GM18909 (cell line): ENCODE measurements at regions not wholly inside any gene's neighbourhood (a gene's known extent, or its start where the extent isn't known, plus 50 kb on each side); places are given as distances from the start of the nearest gene placed in this dataset.
"Not testable (repeated sequence)": the region's sequence is repeated elsewhere in the genome, so short reads cannot be mapped to it uniquely, and the experiment has no call there.

Experiments used
- ATAC-seq: cut with Tn5 transposase; IDR thresholded peaks from one replicate; pipeline ENCODE4 v1.9.1; 2021; ENCODE audit warnings: mild to moderate bottlenecking; ENCODE audit not compliant: unreplicated experiment, poor library complexity

GRCh38 chr1:172832006-172832725, 173.3 kb downstream of the FASLG start:
- ATAC-seq, result no peak

GRCh38 chr1:172833954-172834353, 175.1 kb downstream of the FASLG start:
- no peak for ATAC-seq

- ATAC-seq, result no peak
Measured at GRCh38 chr1:172834609-172835008, 175.7 kb downstream of the FASLG start.

- no peak for ATAC-seq
Measured at GRCh38 chr1:172835834-172836233, 176.9 kb downstream of the FASLG start.

- peak; percentile 57 for ATAC-seq
Measured at GRCh38 chr1:172837816-172838679, 179.1 kb downstream of the FASLG start.

- ATAC-seq, result no peak
Measured at GRCh38 chr1:172838680-172839313, 179.9 kb downstream of the FASLG start.

- not testable (repeated sequence) for ATAC-seq
Measured at GRCh38 chr1:172839639-172840038, 180.7 kb downstream of the FASLG start.

- no peak for ATAC-seq
Measured at GRCh38 chr1:172843444-172843843, 184.5 kb downstream of the FASLG start.

- ATAC-seq, result no peak
Measured at GRCh38 chr1:172845371-172845770, 186.5 kb downstream of the FASLG start.

- no peak for ATAC-seq
Measured at GRCh38 chr1:172845865-172846264, 187.0 kb downstream of the FASLG start.

- not testable (repeated sequence) for ATAC-seq
Measured at GRCh38 chr1:172847814-172848213, 188.9 kb downstream of the FASLG start.

GRCh38 chr1:172849653-172850052, 190.8 kb downstream of the FASLG start:
- no peak for ATAC-seq

- no peak for ATAC-seq
Measured at GRCh38 chr1:172851077-172851476, 192.2 kb downstream of the FASLG start.

- ATAC-seq, result no peak
Measured at GRCh38 chr1:172851856-172852255, 193.0 kb downstream of the FASLG start.

GRCh38 chr1:172855983-172856382, 194.8 kb downstream of the TNFSF18 start:
- ATAC-seq, result not testable (repeated sequence)

- ATAC-seq, result no peak
Measured at GRCh38 chr1:172863031-172863430, 187.7 kb downstream of the TNFSF18 start.

GRCh38 chr1:172867216-172867818, 183.4 kb downstream of the TNFSF18 start:
- no peak for ATAC-seq

GRCh38 chr1:172870901-172871606, 179.7 kb downstream of the TNFSF18 start:
- peak; percentile 50 for ATAC-seq

GRCh38 chr1:172874950-172875349, 175.8 kb downstream of the TNFSF18 start:
- ATAC-seq, result peak; percentile 48

- no peak for ATAC-seq
Measured at GRCh38 chr1:172875892-172876291, 174.8 kb downstream of the TNFSF18 start.
